ENCODE measurements at regions not wholly inside any gene's neighbourhood (a gene's known extent, or its start where the extent isn't known, plus 50 kb on each side); places are given as distances from the start of the nearest gene placed in this dataset.

DNA sequence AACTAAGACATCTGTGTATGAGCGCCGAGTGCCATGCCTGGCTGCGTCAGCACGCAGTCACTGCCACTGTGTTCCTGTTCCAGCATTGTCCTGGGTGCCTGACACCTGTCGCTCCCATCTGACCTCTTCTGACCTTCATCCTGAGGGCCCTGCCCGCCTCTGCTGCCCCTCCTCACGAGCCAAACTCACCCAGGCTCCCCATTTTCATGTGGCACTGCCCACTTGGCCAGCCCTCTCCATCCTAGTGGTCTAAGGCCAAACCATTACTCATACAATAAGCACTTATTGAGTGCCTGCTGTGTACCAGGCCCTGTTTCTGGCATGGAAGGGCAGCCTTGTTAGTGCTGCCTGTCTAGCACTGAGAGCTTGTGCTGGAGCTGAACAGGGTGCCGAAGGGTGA lies 77.2 kb upstream of the PCBD1 start:
- TF ChIP-seq, protein P1, sequence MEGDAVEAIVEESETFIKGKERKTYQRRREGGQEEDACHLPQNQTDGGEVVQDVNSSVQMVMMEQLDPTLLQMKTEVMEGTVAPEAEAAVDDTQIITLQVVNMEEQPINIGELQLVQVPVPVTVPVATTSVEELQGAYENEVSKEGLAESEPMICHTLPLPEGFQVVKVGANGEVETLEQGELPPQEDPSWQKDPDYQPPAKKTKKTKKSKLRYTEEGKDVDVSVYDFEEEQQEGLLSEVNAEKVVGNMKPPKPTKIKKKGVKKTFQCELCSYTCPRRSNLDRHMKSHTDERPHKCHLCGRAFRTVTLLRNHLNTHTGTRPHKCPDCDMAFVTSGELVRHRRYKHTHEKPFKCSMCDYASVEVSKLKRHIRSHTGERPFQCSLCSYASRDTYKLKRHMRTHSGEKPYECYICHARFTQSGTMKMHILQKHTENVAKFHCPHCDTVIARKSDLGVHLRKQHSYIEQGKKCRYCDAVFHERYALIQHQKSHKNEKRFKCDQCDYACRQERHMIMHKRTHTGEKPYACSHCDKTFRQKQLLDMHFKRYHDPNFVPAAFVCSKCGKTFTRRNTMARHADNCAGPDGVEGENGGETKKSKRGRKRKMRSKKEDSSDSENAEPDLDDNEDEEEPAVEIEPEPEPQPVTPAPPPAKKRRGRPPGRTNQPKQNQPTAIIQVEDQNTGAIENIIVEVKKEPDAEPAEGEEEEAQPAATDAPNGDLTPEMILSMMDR (IDR thresholded peaks at IDR 0.05; ENCODE audit: borderline replicate concordance, extremely low read depth, low read length, poor library complexity, severe bottlenecking), result no peak
- TF ChIP-seq EZH2 (IDR thresholded peaks at IDR 0.05; ENCODE audit: borderline replicate concordance, low read depth, low read length, severe bottlenecking), result no peak
